BLaER1 (cell line): ENCODE measurements at regions not wholly inside any gene's neighbourhood (a gene's known extent, or its start where the extent isn't known, plus 50 kb on each side); places are given as distances from the start of the nearest gene placed in this dataset.
"Not testable (repeated sequence)": the region's sequence is repeated elsewhere in the genome, so short reads cannot be mapped to it uniquely, and the experiment has no call there.

Source experiments
- H3K27ac ChIP-seq: shearing (Covaris generic); formaldehyde crosslinking; 2 replicates; pipeline ENCODE4 v1.8.1; 2022
- H3K27me3 ChIP-seq: shearing (Covaris generic); formaldehyde crosslinking; 2 replicates; pipeline ENCODE4 v1.8.1; 2022
- H3K36me3 ChIP-seq: shearing (Covaris generic); formaldehyde crosslinking; 2 replicates; pipeline ENCODE4 v1.8.1; 2022
- H3K4me1 ChIP-seq: shearing (Covaris generic); formaldehyde crosslinking; 2 replicates; pipeline ENCODE4 v1.8.1; 2022
- H3K4me2 ChIP-seq: shearing (Covaris generic); formaldehyde crosslinking; 2 replicates; pipeline ENCODE4 v1.8.1; 2022
- H3K4me3 ChIP-seq: shearing (Covaris generic); formaldehyde crosslinking; 2 replicates; pipeline ENCODE4 v1.8.1; 2022
- H3K9ac ChIP-seq: shearing (Covaris generic); formaldehyde crosslinking; 2 replicates; pipeline ENCODE4 v1.8.1; 2022
- H3K9me3 ChIP-seq: shearing (Covaris generic); formaldehyde crosslinking; 2 replicates; pipeline ENCODE4 v1.8.1; 2022
- H4K20me1 ChIP-seq: shearing (Covaris generic); formaldehyde crosslinking; 2 replicates; pipeline ENCODE4 v1.8.1; 2022
- Cebpa-rat ChIP-seq: shearing (Covaris generic); IDR thresholded peaks from 2 replicates; pipeline ENCODE4 v1.8.1; 2022

DNA sequence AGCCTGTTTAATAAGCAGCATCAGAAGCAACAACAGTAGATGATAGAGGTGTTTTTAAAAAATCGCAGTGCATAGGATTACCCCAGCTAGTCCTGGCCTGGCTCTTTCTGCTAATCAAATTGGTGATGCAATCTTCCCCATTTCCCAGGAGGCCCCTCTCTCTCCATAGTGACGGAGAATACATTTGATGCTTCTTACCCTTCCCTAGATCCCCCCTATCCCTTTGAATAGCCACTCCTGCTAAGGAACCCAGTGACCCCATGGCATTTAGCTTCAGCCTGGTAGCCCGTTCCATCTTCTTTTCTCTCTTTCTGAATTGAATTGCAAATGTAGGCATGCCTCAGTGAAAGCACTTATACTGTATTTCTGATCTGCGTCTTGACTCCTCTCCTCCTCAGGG lies 223.6 kb upstream of the GAP43 start:
- Histone ChIP-seq H3K36me3 (no peaks in the 10 kb centered on the region), H3K4me2 (no peak overlapping the region), H3K9me3 (no peaks in the 10 kb centered on the region), H3K27ac (no peak overlapping the region), H3K4me3 (no peak overlapping the region), H3K4me1 (no peaks in the 10 kb centered on the region), H3K9ac (no peak overlapping the region), H4K20me1 (no peaks in the 10 kb centered on the region), H3K27me3 (no peaks in the 10 kb centered on the region)
- no peak for TF ChIP-seq Cebpa-rat

DNA sequence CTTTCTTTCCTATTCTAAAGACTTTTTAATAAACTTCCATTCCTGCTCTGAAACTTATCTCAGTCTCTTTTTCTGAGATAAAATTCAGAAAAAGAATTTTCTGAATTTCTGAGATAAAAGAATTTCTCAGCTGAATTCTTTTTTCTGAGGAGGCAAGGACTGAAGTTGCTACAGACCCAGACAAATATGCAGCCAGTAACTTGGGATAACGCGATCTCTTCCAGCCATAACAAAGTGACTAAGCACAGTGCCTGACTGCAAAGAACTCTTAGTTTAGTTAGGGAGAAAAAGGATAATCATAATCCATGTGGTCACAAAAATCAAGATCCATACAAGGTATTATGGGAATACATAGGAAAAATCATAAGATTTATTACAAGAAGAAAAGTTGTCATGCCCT lies 222.0 kb upstream of the GAP43 start:
- Histone ChIP-seq H3K4me3 (no peak overlapping the region), H3K4me2 (no peak overlapping the region), H3K27me3 (no peaks in the 10 kb centered on the region), H4K20me1 (no peaks in the 10 kb centered on the region), H3K27ac (no peak overlapping the region), H3K9me3 (no peaks in the 10 kb centered on the region), H3K36me3 (no peaks in the 10 kb centered on the region), H3K9ac (no peak overlapping the region), H3K4me1 (no peaks in the 10 kb centered on the region)
- no peak for TF ChIP-seq Cebpa-rat

DNA sequence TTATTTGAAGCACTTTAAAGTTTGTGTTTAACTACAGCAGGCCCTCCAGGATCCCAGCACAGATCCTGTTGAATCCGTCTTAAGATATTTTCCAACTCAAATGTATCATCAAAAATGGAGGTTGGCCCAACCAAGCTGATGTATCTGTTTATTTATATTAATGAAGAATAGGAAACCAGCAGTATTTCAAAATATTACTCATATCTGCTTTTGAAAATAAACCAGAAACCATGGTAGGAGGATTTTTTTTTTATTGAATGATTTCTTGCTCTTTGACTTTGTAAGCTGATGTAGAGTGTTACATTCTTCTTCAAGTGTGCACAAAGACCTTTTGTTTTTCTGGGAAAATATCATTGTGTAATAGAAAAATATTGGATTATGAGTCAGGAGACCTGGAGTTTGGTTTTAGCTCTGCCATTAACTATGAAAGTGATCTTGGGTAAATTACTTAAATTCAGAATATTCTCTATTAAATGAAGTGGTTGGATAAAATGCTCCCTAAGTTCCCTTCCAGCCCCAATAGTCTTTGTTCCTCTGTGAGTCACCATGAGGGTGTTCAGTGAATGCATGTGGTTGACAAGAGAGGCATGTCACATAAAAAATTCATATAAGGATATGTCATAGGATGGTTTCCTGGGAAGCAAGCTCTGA lies 221.3 kb upstream of the GAP43 start:
- Histone ChIP-seq H3K27ac (no peak overlapping the region), H3K9ac (no peak overlapping the region), H3K36me3 (no peaks in the 10 kb centered on the region), H4K20me1 (no peaks in the 10 kb centered on the region), H3K4me1 (no peaks in the 10 kb centered on the region), H3K4me3 (no peak overlapping the region), H3K9me3 (no peaks in the 10 kb centered on the region), H3K4me2 (no peak overlapping the region), H3K27me3 (no peaks in the 10 kb centered on the region)
- TF ChIP-seq Cebpa-rat: no peak

DNA sequence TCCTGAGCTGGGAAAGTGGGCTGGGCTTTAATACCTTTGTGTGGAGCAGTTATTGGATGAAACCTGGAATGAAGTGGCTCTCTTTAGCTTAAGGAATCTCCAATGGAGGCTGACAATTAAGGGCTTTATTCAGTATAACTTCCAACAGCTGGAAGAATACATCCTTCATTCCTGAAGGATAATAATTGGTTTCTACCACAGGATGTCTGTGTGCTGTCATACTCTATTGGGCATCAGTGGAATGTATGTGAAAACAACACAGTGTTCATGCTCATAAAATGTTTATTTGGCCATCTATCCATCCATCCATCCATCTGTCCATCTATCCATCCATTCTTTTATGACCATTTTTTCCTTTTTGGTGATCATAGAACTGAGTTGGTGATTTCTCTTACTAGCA lies 220.7 kb upstream of the GAP43 start:
- H3K4me3 ChIP-seq: no peak overlapping the region
- no peak for TF ChIP-seq Cebpa-rat
- no peak overlapping the region for H3K27ac ChIP-seq

DNA sequence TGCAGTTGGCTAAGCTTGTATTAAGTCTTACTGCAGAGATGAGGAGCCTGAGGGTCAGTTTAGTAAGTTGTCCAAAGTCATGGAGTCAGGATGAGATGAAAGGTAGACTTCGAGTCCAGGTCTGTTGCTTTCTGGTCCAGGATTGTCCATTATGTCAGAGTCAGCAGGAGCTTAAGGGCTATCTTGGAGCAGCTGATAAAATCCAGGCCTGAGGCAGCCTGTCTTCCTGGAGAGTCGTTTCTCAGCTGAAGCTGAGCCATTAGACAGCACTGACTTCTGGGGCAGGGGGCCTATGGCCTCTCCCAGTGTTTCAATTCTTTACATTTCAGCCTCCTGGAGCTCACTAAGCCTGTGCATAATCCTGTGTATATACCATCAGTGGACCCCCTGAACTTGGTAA lies 219.5 kb upstream of the GAP43 start:
- Histone ChIP-seq H4K20me1 (no peaks in the 10 kb centered on the region), H3K36me3 (no peaks in the 10 kb centered on the region), H3K4me3 (no peak overlapping the region), H3K4me2 (no peak overlapping the region), H3K4me1 (no peaks in the 10 kb centered on the region), H3K27me3 (no peaks in the 10 kb centered on the region), H3K27ac (no peak overlapping the region), H3K9ac (no peak overlapping the region), H3K9me3 (no peaks in the 10 kb centered on the region)
- TF ChIP-seq Cebpa-rat: no peak

More for the DNA sequence above, 220.7 kb upstream of the GAP43 start:
- H4K20me1 ChIP-seq: no peaks in the 10 kb centered on the region
- H3K4me1 ChIP-seq: no peaks in the 10 kb centered on the region
- no peaks in the 10 kb centered on the region for H3K36me3 ChIP-seq
- H3K27me3 ChIP-seq: no peaks in the 10 kb centered on the region
- no peak overlapping the region for H3K9ac ChIP-seq
- H3K9me3 ChIP-seq: no peaks in the 10 kb centered on the region
- no peak overlapping the region for H3K4me2 ChIP-seq

DNA sequence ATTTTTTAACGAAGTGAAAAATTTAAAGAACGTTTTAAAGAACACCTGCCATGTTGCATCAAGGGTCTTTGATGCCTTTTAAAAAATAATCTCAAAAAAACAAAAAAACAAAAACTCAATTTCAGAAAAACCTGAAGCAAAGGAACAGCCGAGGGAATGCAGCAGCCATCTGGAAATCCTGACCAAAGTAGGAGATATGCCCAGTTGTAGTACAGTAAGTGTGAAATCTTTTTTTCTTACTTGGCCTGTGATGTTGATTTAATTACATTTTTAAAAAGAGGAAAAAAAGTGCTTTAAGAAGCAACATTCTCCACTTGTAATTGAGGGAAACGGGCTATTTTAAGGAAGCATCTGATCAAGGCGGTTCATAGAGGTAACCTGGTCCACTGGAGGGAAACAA lies 213.7 kb upstream of the GAP43 start:
- H3K27ac ChIP-seq: no peak overlapping the region
- H3K9me3 ChIP-seq: no peaks in the 10 kb centered on the region
- TF ChIP-seq Cebpa-rat: no peak
- no peaks in the 10 kb centered on the region for H3K4me1 ChIP-seq
- no peaks in the 10 kb centered on the region for H4K20me1 ChIP-seq
- H3K27me3 ChIP-seq: no peaks in the 10 kb centered on the region
- H3K9ac ChIP-seq: no peak overlapping the region
- no peak overlapping the region for H3K4me2 ChIP-seq
- H3K4me3 ChIP-seq: no peak overlapping the region
- H3K36me3 ChIP-seq: no peaks in the 10 kb centered on the region

DNA sequence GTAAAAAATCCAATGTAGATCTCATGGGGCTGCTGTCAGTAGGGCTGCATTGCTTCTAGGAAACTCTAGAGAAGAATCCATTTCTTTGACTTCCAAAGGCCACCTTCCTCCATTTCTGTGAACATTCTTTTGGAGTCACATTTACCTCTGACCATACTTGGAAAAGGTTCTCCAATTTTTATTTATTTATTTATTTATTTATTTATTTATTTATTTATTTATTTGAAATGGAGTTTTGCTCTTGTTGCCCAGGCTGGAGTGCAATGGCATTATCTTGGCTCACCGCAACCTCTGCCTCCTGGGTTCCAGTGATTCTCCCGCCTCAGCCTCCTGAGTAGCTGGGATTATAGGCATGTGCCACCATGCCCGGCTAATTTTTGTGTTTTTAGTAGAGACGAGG lies 208.7 kb upstream of the GAP43 start:
- H3K36me3 ChIP-seq, H3K4me3 ChIP-seq, H3K27ac ChIP-seq: not testable (repeated sequence)

DNA sequence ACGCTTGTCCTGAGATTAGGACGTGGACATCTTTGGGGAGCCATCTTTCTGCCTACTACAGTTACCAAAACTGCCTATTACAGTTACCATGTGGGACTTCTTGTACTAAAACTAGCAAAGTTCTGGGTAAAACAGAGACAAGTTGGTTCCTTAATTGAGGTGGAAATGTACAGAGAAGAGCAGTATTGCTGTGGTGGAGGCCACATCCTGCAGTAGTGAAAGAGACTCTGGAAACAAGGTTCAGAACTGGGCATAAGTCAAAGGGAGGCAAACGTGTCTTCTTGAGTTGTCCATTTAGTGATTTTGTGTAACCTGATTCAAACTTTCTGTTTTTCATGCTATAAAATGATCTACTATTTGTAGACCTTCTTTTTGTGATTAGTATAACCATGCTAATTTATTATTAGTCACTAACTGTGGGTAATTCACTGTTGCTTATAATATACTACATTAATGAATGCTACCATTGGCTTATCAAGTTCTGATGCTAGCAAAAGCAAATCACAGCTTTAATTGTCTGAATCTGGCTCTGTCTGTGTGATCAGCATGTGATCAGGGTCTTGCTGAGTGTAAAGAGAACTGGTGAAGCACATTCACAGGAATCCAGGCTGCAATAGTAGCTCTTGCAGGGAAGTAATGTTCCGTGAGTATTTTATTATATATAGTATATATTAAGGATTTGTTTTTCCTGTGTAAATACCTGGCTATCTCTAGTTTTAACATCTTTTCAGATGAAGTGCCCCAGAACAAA lies 207.9 kb upstream of the GAP43 start:
- TF ChIP-seq Cebpa-rat: no peak
- H3K4me1 ChIP-seq: no peaks in the 10 kb centered on the region
- no peak overlapping the region for H3K27ac ChIP-seq
- H3K9me3 ChIP-seq: no peaks in the 10 kb centered on the region
- H3K9ac ChIP-seq: no peak overlapping the region
- no peaks in the 10 kb centered on the region for H3K36me3 ChIP-seq
- no peak overlapping the region for H3K4me3 ChIP-seq
- no peaks in the 10 kb centered on the region for H4K20me1 ChIP-seq
- no peaks in the 10 kb centered on the region for H3K27me3 ChIP-seq
- no peak overlapping the region for H3K4me2 ChIP-seq

More for the DNA sequence above, 208.7 kb upstream of the GAP43 start:
- H3K4me1 ChIP-seq, H3K4me2 ChIP-seq, H4K20me1 ChIP-seq, H3K9ac ChIP-seq, H3K9me3 ChIP-seq, H3K27me3 ChIP-seq: not testable (repeated sequence)

DNA sequence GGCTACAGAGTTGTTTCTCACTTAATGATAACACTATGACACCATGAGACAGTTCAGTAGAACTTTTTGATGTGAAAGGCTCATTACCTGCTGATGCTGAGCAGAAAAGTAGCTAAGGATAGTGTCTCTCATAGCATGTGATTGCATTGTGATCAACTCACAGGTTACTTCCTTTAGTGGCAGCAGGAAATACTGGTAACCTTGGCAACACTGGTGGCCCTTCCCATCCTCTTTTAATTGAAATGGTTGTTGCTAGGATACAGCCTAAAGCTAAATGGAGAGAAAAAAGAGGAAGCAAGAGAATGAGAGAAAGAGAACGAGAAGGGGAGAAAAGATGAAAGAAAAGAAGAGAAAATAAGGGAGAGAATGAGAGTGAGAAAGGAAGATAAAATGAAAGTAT lies 204.7 kb upstream of the GAP43 start:
- H3K4me2 ChIP-seq: no peak overlapping the region
- no peak overlapping the region for H3K27ac ChIP-seq
- H3K27me3 ChIP-seq: no peaks in the 10 kb centered on the region
- no peak overlapping the region for H3K4me3 ChIP-seq
- H3K4me1 ChIP-seq: no peaks in the 10 kb centered on the region
- no peaks in the 10 kb centered on the region for H3K36me3 ChIP-seq
- no peak for TF ChIP-seq Cebpa-rat
- H3K9ac ChIP-seq: no peak overlapping the region
- H3K9me3 ChIP-seq: no peaks in the 10 kb centered on the region
- no peaks in the 10 kb centered on the region for H4K20me1 ChIP-seq

DNA sequence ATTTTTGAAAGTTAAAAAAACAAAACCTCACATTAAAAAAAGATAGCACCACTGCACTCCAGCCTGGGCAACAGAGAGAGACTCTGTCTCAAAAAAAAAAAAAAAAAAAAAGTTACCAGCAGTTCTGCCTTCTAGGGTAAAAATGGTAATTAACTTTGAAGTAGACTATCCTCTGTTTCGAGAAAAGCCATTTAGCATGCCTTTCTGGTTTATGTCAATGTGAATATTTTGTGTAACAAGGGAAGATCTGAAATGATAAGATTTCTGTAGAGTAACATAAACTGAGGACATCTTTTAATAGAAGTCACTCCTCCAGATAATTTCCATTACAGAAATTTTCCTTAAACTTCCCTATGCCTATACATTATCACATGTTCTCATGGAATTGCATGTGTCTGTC lies 203.2 kb upstream of the GAP43 start:
- Histone ChIP-seq H3K27ac (no peak overlapping the region), H3K4me2 (no peak overlapping the region), H3K36me3 (no peaks in the 10 kb centered on the region)

More for the DNA sequence above, 203.2 kb upstream of the GAP43 start:
- Histone ChIP-seq H4K20me1 (no peaks in the 10 kb centered on the region), H3K4me1 (no peaks in the 10 kb centered on the region), H3K9ac (no peak overlapping the region), H3K27me3 (no peaks in the 10 kb centered on the region), H3K4me3 (no peak overlapping the region), H3K9me3 (no peaks in the 10 kb centered on the region)
- no peak for TF ChIP-seq Cebpa-rat
